GM08714 (cell line): ENCODE measurements at regions not wholly inside any gene's neighbourhood (a gene's known extent, or its start where the extent isn't known, plus 50 kb on each side); places are given as distances from the start of the nearest gene placed in this dataset.

Experiments used
- H3K4me3 ChIP-seq: fragments of 200-500 bp; sonication (Bioruptor generic); 2 replicates; pipeline ENCODE4 v1.5.1; 2014; ENCODE audit warnings: mild to moderate bottlenecking, low read length, inconsistent platforms
- ZNF274 ChIP-seq: IDR thresholded peaks from 2 replicates; pipeline ENCODE4 v1.6.1; 2012; ENCODE audit warnings: mild to moderate bottlenecking, low read depth, low read length

DNA sequence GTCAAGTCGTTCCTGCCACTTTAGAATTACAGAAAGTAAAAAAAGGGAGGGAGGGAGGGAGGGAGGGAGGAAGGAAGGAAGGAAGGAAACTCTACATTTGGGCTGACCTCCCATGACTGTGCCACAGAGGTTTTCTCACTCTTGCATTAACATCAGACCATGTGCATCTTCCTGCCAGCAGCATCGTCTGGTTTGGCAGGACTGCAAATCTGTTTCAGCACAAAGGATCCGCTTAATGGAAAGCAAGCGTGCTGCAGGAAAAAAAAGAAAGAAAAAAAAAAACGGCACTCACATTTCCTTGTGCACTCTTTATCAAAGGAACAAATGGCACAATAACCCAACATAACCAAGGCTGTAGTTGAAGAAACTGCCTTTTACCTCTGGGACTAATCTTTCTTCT lies 148.8 kb upstream of the HES1 start:
- no peak overlapping the region for H3K4me3 ChIP-seq
- no peak for TF ChIP-seq ZNF274

DNA sequence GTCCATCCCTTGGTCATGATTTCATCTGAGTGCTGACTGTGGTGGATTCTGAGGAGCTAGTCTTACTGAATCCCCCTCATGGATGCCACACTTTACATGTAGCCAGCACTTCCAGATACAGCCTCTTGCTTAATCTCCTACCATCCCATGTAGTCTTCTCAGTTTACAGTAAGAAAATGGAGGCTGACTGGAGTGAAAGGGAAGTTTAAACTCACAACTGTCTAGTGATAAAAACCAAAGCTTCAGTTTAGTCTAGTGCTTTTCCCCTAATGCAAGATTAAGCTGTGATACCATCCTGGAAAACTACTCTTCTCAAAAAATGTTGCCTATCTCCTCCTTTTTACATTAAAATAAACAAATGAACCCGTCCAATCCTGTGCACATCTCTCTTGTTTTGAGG lies 146.8 kb upstream of the HES1 start:
- TF ChIP-seq ZNF274 = no peak
- no peak overlapping the region for H3K4me3 ChIP-seq

DNA sequence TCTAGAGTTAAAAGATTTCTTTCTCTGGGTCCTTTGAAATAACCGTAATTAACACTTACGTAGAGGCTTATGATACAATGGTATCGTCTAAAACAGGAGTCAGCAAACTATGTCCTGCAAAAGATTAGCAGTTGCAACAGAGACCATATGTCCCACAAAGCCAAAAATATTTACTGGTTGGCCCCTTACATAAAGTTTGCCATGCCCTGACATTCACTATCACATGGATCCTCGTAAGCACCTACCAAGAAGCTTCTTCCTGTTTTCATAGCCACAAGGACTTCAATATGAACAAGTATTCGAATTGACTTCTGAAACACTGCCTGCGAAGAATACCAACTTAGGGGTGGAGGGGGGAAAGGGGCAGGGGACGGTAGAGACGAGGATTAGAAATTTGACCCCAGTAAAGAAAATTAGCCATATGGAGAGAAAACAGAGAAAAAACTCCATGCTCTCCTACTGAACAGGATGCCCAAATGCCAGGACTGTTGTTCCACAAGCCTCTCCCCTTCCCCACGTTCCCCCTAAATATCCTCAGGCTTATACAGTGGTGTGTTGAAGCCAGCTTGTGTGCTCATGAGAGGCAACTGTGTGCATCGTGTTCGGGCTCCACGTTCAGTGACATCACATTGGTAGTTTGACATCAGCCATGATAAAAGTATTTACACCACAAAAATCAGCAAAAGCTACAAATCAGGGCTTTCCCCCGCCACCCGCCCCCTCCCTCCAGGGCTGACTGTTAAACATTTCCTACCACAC lies 144.1 kb upstream of the HES1 start:
- H3K4me3 ChIP-seq = no peak overlapping the region

DNA sequence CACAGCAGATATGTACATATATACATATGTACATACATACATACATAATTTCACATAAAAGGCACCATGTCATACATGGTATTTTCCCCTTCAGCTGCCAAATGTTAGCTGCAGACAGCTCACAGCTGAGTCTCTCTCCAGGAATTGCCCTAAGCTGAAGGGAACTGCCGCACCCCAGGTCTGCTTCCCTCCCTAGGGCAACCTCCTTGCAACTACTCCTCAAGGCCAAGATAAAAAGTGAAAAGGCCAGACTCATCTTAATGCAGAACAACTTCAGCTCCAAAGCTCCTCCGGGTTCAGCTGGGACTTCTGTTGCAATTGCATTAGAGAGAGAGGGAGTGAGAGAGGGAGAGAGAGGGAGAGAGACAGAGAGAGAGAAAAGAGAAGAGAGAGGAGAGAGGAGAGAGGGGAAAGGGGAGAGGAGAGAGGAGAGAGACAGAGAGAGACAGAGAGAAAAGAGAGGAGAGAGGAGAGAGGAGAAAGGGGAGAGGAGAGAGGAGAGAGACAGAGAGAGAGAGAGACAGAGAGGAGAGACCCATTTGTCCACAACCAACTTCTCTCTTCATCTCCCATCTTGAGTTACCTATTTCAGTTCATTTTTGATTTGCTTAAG lies 143.4 kb upstream of the HES1 start:
- no peak for TF ChIP-seq ZNF274
- H3K4me3 ChIP-seq = no peak overlapping the region

More for the DNA sequence above, 144.1 kb upstream of the HES1 start:
- TF ChIP-seq ZNF274 = no peak

DNA sequence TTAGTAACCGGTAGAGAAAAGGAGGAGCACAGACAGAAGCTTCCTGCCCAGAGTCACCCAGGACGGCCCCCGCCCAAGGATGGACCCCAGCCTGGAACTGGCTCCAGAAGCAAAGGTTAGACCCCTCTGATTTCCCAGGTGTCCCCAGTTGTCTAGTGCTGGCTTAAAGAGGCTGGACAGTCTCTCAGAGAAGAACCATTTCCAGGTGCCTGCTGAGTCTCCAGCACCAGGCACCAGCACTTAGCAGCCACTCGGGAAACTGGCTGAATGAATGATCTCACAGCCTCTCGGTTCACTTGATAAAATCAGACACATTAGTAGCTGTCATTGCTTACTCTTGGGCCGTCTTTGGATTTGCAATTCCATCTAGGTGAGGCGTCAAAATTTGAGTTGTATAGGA lies 139.7 kb upstream of the HES1 start:
- H3K4me3 ChIP-seq = no peak overlapping the region
- TF ChIP-seq ZNF274 = no peak

DNA sequence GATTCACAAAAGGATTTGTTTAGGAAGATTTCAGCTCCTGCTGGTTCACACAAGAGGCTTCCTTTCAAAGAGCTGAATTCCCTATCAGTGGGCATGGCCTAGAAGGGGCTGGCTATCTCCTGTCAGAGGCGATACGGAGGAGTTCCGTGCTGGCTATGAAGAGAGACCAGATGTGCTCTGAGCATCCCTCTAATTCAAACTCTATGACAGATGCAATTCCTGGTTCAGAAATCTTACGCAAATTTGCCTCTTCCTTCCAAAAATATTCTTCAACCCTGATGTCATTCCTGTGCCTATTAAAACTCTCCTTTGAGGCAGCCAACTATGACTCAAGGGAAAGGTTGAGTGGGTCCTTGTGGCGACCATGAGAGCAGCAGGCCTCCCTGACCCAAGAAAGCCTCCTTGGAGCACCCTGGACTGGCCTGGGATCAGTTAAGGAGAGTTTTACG lies 139.3 kb upstream of the HES1 start:
- H3K4me3 ChIP-seq = no peak overlapping the region
- TF ChIP-seq ZNF274 = no peak

DNA sequence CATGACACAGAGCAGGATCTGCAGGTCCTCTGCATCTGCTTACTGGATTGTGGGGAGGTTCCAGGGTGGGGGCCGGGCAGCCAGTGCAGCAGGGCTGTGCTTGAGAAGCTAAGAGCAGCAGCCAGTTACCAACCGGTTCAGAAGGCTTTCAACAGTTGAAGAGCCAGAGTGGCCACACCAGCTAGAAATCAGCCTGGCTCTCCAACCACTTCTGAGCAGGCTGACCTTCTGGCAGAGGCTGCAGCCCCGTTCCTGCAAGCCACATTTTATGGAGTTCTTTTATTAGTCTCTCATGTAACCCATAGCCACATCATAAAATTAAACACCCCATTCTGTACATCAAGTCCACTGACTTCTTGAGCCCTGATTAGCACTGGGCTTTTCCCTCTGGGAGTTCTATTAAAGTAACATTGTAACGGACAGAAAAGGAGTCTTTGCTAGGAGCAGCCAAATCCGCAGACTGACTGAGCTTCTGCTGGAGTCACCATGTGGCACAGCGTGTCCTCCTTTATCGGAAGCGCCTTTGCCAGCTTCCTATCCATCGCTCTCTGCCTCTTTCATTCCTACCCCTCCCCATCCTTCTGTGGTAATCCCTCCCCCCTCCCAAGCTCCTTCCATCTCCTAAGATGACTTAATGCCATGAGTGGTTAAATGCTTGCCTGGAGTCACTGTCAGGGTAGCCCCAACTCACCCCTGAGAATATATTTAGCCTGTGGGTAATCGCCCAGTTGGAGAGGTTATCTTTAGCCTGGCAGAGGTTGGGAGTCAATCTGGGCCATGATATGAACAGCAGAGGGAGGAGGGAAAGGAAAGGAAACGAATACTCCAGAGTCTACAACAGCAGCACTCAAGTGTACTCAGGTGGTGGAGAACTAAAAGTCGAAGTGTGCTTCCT lies 138.5 kb upstream of the HES1 start:
- TF ChIP-seq ZNF274 = no peak
- H3K4me3 ChIP-seq = no peak overlapping the region

DNA sequence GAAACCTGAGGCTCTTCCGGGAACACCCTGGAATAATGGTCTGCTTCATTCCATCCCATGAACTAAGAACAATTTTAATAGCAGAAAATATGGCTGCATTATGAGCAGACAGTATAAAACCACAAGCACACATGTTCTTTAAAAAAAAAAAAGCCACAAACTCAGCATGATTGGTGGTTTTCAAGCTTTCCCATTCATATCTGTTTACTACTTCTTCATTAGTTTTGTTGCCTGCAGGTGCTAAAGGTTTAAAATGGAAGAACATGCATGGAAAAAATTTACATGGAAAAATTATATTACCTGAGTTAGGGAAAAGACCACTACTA lies 137.9 kb upstream of the HES1 start:
- H3K4me3 ChIP-seq = no peak overlapping the region
- no peak for TF ChIP-seq ZNF274

DNA sequence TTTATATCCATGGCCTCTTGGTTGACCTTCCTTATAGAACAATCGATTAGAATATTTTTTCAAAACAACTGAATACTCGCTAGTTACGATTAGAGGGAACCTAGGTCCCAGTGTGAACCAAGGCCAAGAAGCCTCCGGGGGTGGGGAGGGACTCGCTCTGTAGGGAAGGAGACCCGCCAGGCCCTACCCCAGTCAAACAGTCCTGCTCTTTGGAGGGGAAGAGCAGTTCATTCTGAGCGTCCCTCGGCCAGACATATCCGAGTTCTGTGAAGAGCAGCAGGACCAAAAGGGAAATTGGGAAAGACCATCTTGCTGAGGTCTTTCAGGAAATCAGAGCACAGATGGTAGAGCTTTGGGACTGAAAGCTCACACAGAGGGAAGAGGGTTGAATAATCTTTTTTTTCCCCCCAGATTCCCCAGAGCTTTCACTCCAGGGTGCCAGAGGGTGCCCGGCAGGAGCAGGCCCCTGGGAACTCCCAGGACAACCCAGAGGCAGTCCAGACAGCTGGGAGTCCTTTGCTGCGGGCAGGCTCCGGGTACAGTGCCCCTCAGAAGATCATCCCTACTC lies 137.2 kb upstream of the HES1 start:
- no peak for TF ChIP-seq ZNF274
- no peak overlapping the region for H3K4me3 ChIP-seq

DNA sequence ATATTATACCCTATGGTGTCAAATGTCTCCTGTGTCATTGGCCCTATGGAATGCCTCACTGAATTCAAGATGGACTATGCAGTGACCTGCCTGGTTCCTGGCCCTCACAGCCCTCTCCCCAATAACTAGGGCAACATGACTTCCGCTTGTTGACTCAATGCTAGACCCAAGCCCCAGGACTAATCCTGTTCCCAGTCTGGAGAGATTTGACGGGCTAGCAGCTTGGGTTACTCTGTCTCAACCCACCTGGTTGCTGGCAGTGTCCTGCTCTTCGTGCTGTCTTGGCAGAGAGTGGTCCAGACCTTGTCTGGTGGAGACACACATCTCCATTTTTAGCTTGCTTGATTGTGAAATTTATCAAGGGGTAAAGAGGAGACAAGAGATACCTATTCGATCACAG lies 135.8 kb upstream of the HES1 start:
- no peak for TF ChIP-seq ZNF274
- H3K4me3 ChIP-seq = no peak overlapping the region

DNA sequence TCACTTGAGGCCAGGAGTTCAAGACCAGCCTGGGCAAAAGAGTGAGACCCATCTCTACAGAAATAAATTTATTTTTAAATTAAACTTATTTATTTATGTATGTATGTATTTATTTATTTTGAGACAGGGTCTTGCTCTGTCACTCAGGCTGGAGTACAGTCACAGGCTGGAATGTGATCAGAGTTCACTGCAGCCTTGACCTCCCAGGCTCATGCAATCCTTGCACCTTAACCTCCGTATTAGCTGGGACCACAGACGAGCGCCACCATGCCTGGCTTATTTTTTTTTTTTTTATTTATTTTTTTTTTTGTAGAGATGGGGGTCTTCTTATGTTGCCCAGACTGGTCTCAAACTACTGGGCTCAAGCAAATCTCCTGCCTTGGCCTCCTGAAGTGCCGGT lies 135.2 kb upstream of the HES1 start:
- H3K4me3 ChIP-seq = no peak overlapping the region
- TF ChIP-seq ZNF274 = no peak

DNA sequence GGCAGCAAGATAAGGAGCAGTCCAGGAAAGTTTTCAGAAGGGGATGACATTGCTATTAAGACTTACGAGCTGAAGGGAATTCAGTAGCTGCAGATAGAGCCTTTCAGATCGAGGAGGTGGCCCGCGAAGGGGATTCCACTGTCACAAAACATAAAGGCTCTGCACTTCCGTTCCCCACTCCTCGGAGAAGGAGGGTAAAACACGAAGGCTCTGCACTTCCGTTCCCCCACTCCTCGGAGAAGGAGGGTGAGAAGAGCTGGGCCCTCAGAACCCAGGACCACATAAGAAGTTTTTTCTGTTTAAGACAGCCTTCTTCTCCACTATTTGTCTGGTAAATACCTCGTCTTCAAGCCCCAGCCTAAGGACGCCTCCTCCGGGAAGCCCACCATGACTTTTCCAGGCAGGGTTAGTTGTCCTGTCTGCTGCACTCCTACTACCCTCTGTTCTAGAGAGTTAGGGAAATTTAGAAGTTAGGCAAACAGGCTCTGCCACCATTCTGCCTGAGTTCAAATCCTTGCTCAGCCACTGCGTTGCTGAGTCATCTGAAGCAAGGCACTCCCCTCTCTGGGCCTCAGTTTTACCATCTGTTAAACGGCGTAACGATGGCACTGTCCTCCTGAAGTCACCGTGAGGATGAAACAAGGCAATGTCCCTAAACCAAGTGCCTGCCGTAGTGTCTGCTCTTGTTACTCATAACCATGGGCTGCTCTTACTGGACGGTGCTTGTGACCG lies 134.1 kb upstream of the HES1 start:
- TF ChIP-seq ZNF274 = no peak
- no peak overlapping the region for H3K4me3 ChIP-seq

DNA sequence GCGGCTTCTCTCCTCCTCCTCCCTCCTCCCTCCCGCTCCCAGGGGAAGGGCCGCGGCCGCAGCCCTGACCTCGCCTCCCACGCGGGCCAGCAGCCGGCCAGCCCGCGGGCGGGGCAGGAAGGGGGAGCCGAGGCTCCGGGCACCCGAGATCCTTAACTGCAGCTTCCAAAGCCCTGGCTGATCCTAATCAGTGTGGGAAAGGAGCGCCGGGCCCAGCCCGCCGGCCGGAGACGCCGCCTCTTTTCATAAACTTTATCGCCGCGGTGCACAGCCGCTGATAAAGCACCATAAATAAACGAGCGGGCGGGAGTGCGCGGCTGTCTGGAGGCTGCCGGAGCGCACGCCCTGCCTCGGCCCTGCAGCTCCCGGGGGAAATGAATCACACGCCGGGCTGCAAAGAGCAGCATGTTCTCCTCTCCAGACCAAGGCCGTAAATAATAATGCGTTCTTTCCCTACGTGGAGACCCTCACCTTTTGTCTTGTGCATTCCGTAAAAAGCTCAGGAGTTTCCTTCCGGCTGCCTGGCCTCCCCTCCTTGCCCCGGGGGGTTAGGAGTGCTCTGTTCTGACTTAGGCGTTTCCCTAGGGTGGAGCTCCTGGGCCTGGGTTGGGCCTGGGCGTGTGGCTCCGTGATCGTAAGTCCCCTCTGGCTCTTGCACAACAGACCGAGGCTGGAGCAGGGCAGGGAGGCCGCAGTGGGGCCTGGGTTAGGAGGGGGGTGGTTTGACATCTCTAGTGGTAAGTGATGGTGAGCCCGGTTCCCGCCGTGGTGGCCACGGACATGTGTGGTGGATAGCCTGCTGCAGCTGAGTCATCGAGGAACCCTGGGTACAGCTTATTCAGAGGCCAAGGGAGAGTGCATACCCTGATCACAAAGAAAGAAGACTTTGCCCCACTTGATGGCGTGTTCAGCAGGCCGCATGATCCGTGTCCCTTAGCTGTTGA lies 132.6 kb upstream of the HES1 start:
- peak overlapping the region; percentile 26; the same call in 1 of the 2 replicates for H3K4me3 ChIP-seq
- no peak for TF ChIP-seq ZNF274
